Hepatocyte (in vitro differentiated cells): ENCODE measurements at regions not wholly inside any gene's neighbourhood (a gene's known extent, or its start where the extent isn't known, plus 50 kb on each side); places are given as distances from the start of the nearest gene placed in this dataset.

Source experiments
- DNase-seq: peaks from one replicate; pipeline ENCODE4 v3.0.0-alpha.2; 2016; ENCODE audit warnings: low spot score
- H2AFZ ChIP-seq: fragments of 200-600 bp; sonication (generic); 2 replicates; pipeline ENCODE4 v1.6.0; 2016; ENCODE audit warnings: antibody characterized with exemption, mild to moderate bottlenecking
- H3K27ac ChIP-seq: fragments of 200-600 bp; sonication (generic); 2 replicates; pipeline ENCODE4 v1.5.1; 2016; ENCODE audit warnings: mild to moderate bottlenecking
- H3K27me3 ChIP-seq: fragments of 200-600 bp; sonication (generic); 2 replicates; pipeline ENCODE4 v1.6.1; 2016
- H3K36me3 ChIP-seq: fragments of 200-600 bp; sonication (generic); replicated peaks from 2 replicates; pipeline ENCODE4 v1.5.1; 2016; ENCODE audit warnings: low read depth; ENCODE audit not compliant: insufficient read depth
- H3K4me1 ChIP-seq: fragments of 200-600 bp; sonication (generic); 2 replicates; pipeline ENCODE4 v1.5.1; 2016; ENCODE audit warnings: mild to moderate bottlenecking, moderate library complexity; ENCODE audit not compliant: insufficient read depth
- H3K4me2 ChIP-seq: fragments of 200-600 bp; sonication (generic); 2 replicates; pipeline ENCODE4 v1.6.0; 2016
- H3K4me3 ChIP-seq: fragments of 200-600 bp; sonication (generic); 2 replicates; pipeline ENCODE4 v1.5.1; 2016; ENCODE audit warnings: mild to moderate bottlenecking
- H3K79me2 ChIP-seq: fragments of 200-600 bp; sonication (generic); 2 replicates; pipeline ENCODE4 v1.6.0; 2017; ENCODE audit warnings: mild to moderate bottlenecking
- H3K9me2 ChIP-seq: fragments of 200-600 bp; sonication (generic); replicated peaks from 2 replicates; pipeline ENCODE4 v1.6.0; 2017; ENCODE audit warnings: mild to moderate bottlenecking; ENCODE audit not compliant: insufficient read depth
- H3K9me3 ChIP-seq: fragments of 200-600 bp; sonication (generic); 2 replicates; pipeline ENCODE4 v1.5.1; 2016; ENCODE audit warnings: low read depth, mild to moderate bottlenecking
- H4K20me1 ChIP-seq: fragments of 200-600 bp; sonication (generic); 2 replicates; pipeline ENCODE4 v1.6.0; 2016; ENCODE audit warnings: mild to moderate bottlenecking; ENCODE audit not compliant: insufficient read depth, poor library complexity, severe bottlenecking
- CTCF ChIP-seq: fragments of 200-600 bp; sonication (generic); IDR thresholded peaks from 2 replicates; pipeline ENCODE4 v1.5.1; 2016; ENCODE audit warnings: antibody characterized with exemption, mild to moderate bottlenecking; ENCODE audit not compliant: poor library complexity
- EZH2 ChIP-seq: fragments of 200-600 bp; sonication (generic); IDR thresholded peaks from 2 replicates; pipeline ENCODE4 v1.6.1; 2016; ENCODE audit warnings: antibody characterized with exemption, mild to moderate bottlenecking, borderline replicate concordance
- EZH2phosphoT487 ChIP-seq: fragments of 200-600 bp; sonication (generic); IDR thresholded peaks from one replicate; pipeline ENCODE4 v1.6.1; 2018; ENCODE audit warnings: antibody characterized with exemption, mild to moderate bottlenecking, low read depth, moderate library complexity; ENCODE audit not compliant: unreplicated experiment, severe bottlenecking
- WGBS: methylation state at CpG from one replicate; pipeline ENCODE4 v1.1.6; 2016; ENCODE audit warnings: low lambda C conversion rate; ENCODE audit errors: missing lambda C conversion rate; 5-methylcytosine and 5-hydroxymethylcytosine counted together

- TF ChIP-seq CTCF, result no peak
- no peak for TF ChIP-seq EZH2phosphoT487
- TF ChIP-seq EZH2, result no peak
- Histone ChIP-seq H3K9me3 (no peaks in the 10 kb centered on the region), H3K36me3 (no peaks in the 10 kb centered on the region), H3K27ac (no peak overlapping the region), H3K27me3 (no peaks in the 10 kb centered on the region), H3K79me2 (no peaks in the 10 kb centered on the region), H4K20me1 (no peaks in the 10 kb centered on the region), H3K4me3 (no peak overlapping the region), H3K4me2 (no peak overlapping the region), H2AFZ (no peak overlapping the region), H3K9me2 (no peaks in the 10 kb centered on the region), H3K4me1 (no peaks in the 10 kb centered on the region)
- DNase-seq, result no peak
- WGBS, result 97% methylated on average over 26 of the region's 26 CpGs
These were observed 359.8 kb upstream of the SETBP1 start for GRCh38 chr18:44320619-44321460.

GRCh38 chr18:44321868-44322590 is 358.7 kb upstream of the SETBP1 start:
- H3K4me2 ChIP-seq, result no peak overlapping the region
- H3K9me3 ChIP-seq, result no peaks in the 10 kb centered on the region
- no peaks in the 10 kb centered on the region for H3K4me1 ChIP-seq
- no peaks in the 10 kb centered on the region for H4K20me1 ChIP-seq
- WGBS, result 91% methylated on average over 7 of the region's 7 CpGs
- H3K79me2 ChIP-seq, result no peaks in the 10 kb centered on the region
- DNase-seq, result no peak
- no peaks in the 10 kb centered on the region for H3K27me3 ChIP-seq
- no peak overlapping the region for H3K4me3 ChIP-seq
- no peaks in the 10 kb centered on the region for H3K9me2 ChIP-seq
- no peak overlapping the region for H2AFZ ChIP-seq
- TF ChIP-seq EZH2phosphoT487 (no peak), EZH2 (no peak), CTCF (no peak)
- no peaks in the 10 kb centered on the region for H3K36me3 ChIP-seq
- no peak overlapping the region for H3K27ac ChIP-seq

GRCh38 chr18:44323125-44323524 is 357.6 kb upstream of the SETBP1 start:
- Histone ChIP-seq H3K79me2 (no peaks in the 10 kb centered on the region), H3K4me1 (no peaks in the 10 kb centered on the region), H3K4me3 (no peak overlapping the region), H3K27me3 (no peaks in the 10 kb centered on the region), H3K9me2 (no peaks in the 10 kb centered on the region), H3K36me3 (no peaks in the 10 kb centered on the region), H3K9me3 (no peaks in the 10 kb centered on the region), H3K27ac (no peak overlapping the region), H4K20me1 (no peaks in the 10 kb centered on the region), H2AFZ (no peak overlapping the region), H3K4me2 (no peak overlapping the region)
- DNase-seq, result no peak
- TF ChIP-seq CTCF (no peak), EZH2phosphoT487 (no peak), EZH2 (no peak)
